Astrocyte (in vitro differentiated cells and primary cell): ENCODE measurements at regions not wholly inside any gene's neighbourhood (a gene's known extent, or its start where the extent isn't known, plus 50 kb on each side); places are given as distances from the start of the nearest gene placed in this dataset.

Source experiments
- DNase-seq: peaks from one replicate; pipeline ENCODE4 v3.0.0-alpha.2; 2010; ENCODE audit warnings: low read depth
- FAIRE-seq: peaks from 2 replicates; lab custom pipeline; 2011; peaks lifted over from hg19 to GRCh38; lab: Jason Lieb, UNC
- H2AFZ ChIP-seq: 2 replicates; pipeline ENCODE4 v1.6.0; 2012; ENCODE audit warnings: low read depth, low read length, inconsistent platforms
- H3K27ac ChIP-seq: 2 replicates; pipeline ENCODE4 v1.5.1; 2011; ENCODE audit warnings: low read depth, low read length, inconsistent platforms
- H3K27me3 ChIP-seq: 2 replicates; pipeline ENCODE4 v1.6.0; 2011; ENCODE audit warnings: low read length, inconsistent platforms; ENCODE audit not compliant: insufficient read depth
- H3K36me3 ChIP-seq: 2 replicates; pipeline ENCODE4 v1.5.1; 2011; ENCODE audit warnings: low read length, inconsistent platforms; ENCODE audit not compliant: insufficient read depth
- H3K4me1 ChIP-seq: 2 replicates; pipeline ENCODE4 v1.5.1; 2011; ENCODE audit warnings: low read length, inconsistent platforms; ENCODE audit not compliant: insufficient read depth
- H3K4me2 ChIP-seq: 2 replicates; pipeline ENCODE4 v1.6.0; 2012; ENCODE audit warnings: low read length, inconsistent platforms
- H3K4me3 ChIP-seq: 2 replicates; pipeline ENCODE4 v1.5.1; 2011; ENCODE audit warnings: low read depth, mild to moderate bottlenecking, low read length, inconsistent platforms; ENCODE audit not compliant: insufficient read depth
- H3K79me2 ChIP-seq: 2 replicates; pipeline ENCODE4 v1.6.0; 2012; ENCODE audit warnings: mild to moderate bottlenecking, low read length, inconsistent platforms; ENCODE audit not compliant: insufficient read depth
- H3K9ac ChIP-seq: 2 replicates; pipeline ENCODE4 v1.6.0; 2012; ENCODE audit warnings: mild to moderate bottlenecking, low read length, inconsistent platforms
- H3K9me3 ChIP-seq: 2 replicates; pipeline ENCODE4 v1.5.1; 2012; ENCODE audit warnings: low read depth, mild to moderate bottlenecking, low read length, inconsistent platforms; ENCODE audit not compliant: insufficient read depth
- H4K20me1 ChIP-seq: 2 replicates; pipeline ENCODE4 v1.6.0; 2012; ENCODE audit warnings: low read length, inconsistent platforms; ENCODE audit not compliant: insufficient read depth
- H3K27ac Mint-ChIP-seq: one replicate; pipeline ENCODE4 v1.8.0; 2021; ENCODE audit warnings: mild to moderate bottlenecking, mixed read lengths; ENCODE audit not compliant: unreplicated experiment
- H3K27me3 Mint-ChIP-seq: one replicate; pipeline ENCODE4 v1.8.0; 2021; ENCODE audit warnings: low read depth, mixed read lengths; ENCODE audit not compliant: unreplicated experiment
- H3K36me3 Mint-ChIP-seq: one replicate; pipeline ENCODE4 v1.8.0; 2021; ENCODE audit warnings: low read depth, mixed read lengths; ENCODE audit not compliant: unreplicated experiment
- H3K4me1 Mint-ChIP-seq: one replicate; pipeline ENCODE4 v1.8.0; 2021; ENCODE audit warnings: low read depth, mixed read lengths; ENCODE audit not compliant: unreplicated experiment
- H3K4me3 Mint-ChIP-seq: one replicate; pipeline ENCODE4 v1.8.0; 2021; ENCODE audit warnings: mild to moderate bottlenecking, moderate library complexity, mixed read lengths; ENCODE audit not compliant: unreplicated experiment
- H3K9me3 Mint-ChIP-seq: one replicate; pipeline ENCODE4 v1.8.0; 2021; ENCODE audit warnings: mild to moderate bottlenecking, mixed read lengths; ENCODE audit not compliant: unreplicated experiment
- CTCF ChIP-seq: IDR thresholded peaks from 2 replicates; pipeline ENCODE4 v1.5.1; 2011; ENCODE audit warnings: low read depth, mild to moderate bottlenecking, inconsistent platforms, low read length, moderate library complexity; ENCODE audit not compliant: insufficient read depth
- EZH2 ChIP-seq: IDR thresholded peaks from 2 replicates; pipeline ENCODE4 v1.6.1; 2012; ENCODE audit warnings: mild to moderate bottlenecking, low read length, inconsistent platforms; ENCODE audit not compliant: insufficient read depth

GRCh38 chr22:48633996-48634836, 1193.5 kb downstream of the BRD1 start:
- no peak overlapping the region for H3K4me3 Mint-ChIP-seq

DNA sequence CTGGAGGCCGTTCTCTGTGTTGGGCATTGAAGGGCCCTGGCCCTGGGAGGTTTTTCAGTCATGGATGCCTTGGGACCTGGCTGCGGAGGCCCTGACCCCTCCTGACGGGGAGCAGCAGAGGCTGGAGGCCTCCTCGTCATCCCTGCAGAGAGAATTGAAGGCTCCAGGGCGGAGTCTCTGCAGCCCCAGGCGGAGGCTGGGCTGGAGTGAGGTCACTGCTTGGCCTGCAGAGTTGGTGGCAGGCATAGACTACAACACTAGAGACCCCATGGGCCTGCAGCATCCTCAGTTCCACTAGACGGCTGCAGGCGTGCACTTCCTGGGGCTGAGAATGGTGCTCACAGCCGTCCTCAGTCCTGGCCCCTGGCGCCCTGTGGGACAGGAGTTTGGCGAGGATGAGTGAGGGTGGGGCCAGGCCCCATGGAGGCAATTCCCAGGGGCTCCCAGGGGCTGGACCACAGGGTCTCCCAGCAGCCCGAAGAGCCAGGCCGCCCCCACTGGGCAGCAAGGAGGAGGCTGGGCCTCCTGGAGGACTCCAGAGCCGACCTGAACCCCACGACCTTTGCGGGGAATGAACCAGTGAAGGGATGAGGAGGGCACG, 1194.9 kb downstream of the BRD1 start:
- no peak overlapping the region for H3K4me3 Mint-ChIP-seq
- H3K4me1 Mint-ChIP-seq = peaks cover 5% of the 10 kb centered on the region
- H3K9me3 ChIP-seq = no peaks in the 10 kb centered on the region
- H3K4me3 ChIP-seq = no peak overlapping the region
- H3K27me3 ChIP-seq = no peaks in the 10 kb centered on the region
- no peak overlapping the region for H3K4me2 ChIP-seq
- DNase-seq = no peak
- H3K9ac ChIP-seq = no peak overlapping the region
- no peak for FAIRE-seq
- H3K4me1 ChIP-seq = peaks cover 3% of the 10 kb centered on the region
- H2AFZ ChIP-seq = no peak overlapping the region
- H3K9me3 Mint-ChIP-seq = no peaks in the 10 kb centered on the region
- H3K27ac ChIP-seq = no peak overlapping the region
- H3K36me3 ChIP-seq = no peaks in the 10 kb centered on the region
- H3K36me3 Mint-ChIP-seq = no peaks in the 10 kb centered on the region
- peaks cover 5% of the 10 kb centered on the region for H4K20me1 ChIP-seq
- peaks cover 6% of the 10 kb centered on the region for H3K27me3 Mint-ChIP-seq
- H3K79me2 ChIP-seq = no peaks in the 10 kb centered on the region
- no peak overlapping the region for H3K27ac Mint-ChIP-seq
- TF ChIP-seq EZH2 (no peak), CTCF (no peak)

More at GRCh38 chr22:48633996-48634836, 1193.5 kb downstream of the BRD1 start:
- Histone ChIP-seq H3K9ac (no peak overlapping the region), H3K9me3 (no peaks in the 10 kb centered on the region), H3K4me3 (no peak overlapping the region), H3K27ac (no peak overlapping the region), H2AFZ (no peak overlapping the region), H3K79me2 (no peaks in the 10 kb centered on the region), H3K27me3 (no peaks in the 10 kb centered on the region), H3K36me3 (no peaks in the 10 kb centered on the region), H3K4me1 (no peaks in the 10 kb centered on the region), H4K20me1 (peaks cover 3% of the 10 kb centered on the region), H3K4me2 (no peak overlapping the region)
- TF ChIP-seq CTCF = no peak
- no peak for TF ChIP-seq EZH2
- FAIRE-seq (no peak), DNase-seq (no peak)
- H3K4me1 Mint-ChIP-seq = peaks cover 5% of the 10 kb centered on the region
- H3K27me3 Mint-ChIP-seq = peaks cover 6% of the 10 kb centered on the region
- no peak overlapping the region for H3K27ac Mint-ChIP-seq
- H3K36me3 Mint-ChIP-seq = no peaks in the 10 kb centered on the region
- H3K9me3 Mint-ChIP-seq = no peaks in the 10 kb centered on the region
